GM21529 (cell line): ENCODE measurements at regions not wholly inside any gene's neighbourhood (a gene's known extent, or its start where the extent isn't known, plus 50 kb on each side); places are given as distances from the start of the nearest gene placed in this dataset.
"Not testable (repeated sequence)": the region's sequence is repeated elsewhere in the genome, so short reads cannot be mapped to it uniquely, and the experiment has no call there.

ENCODE experiments used
- ATAC-seq: cut with Tn5 transposase; IDR thresholded peaks from one replicate; pipeline ENCODE4 v1.9.1; 2021; ENCODE audit not compliant: unreplicated experiment

DNA sequence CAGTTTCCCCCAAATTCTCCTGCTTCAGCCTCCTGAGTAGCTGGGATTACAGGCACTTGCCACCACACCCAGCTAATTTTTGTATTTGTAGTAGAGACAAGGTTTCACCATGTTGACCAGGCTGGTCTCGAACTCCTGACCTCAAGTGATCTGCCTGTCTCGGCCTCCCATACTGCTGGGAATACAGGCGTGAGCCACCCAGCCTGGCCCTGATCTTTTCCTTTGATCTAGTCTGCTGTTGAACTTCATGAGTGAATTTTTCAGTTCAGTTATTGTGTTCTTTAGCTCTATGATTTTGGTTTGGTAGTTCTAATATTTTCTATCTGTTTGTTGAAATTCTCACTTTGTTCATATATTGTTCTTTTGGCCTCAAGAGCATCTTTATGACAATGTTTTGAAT is 83.4 kb upstream of the RAP2C start:
- ATAC-seq: not testable (repeated sequence)

GRCh38 chrX:132294776-132295495 is 75.7 kb upstream of the RAP2C start:
- no peak for ATAC-seq

DNA sequence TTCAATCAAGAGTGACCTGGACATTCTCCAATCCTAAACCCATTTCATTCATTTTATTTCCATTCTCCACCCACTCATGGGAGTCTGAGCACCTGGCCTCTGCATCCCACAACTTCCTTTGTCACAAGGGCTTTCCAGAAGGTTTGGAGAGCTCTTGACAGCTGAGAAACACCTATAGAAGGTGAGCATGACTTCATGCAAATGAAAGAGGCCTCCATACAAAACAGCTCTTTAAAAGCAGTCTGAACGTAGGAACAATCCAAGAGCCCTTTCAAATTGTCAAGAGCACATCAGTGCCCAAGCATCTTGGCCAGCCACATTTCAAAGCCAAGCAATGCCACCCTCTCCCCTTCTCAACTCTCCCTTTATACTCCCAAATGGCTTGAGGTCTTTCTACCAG is 74.9 kb upstream of the RAP2C start:
- ATAC-seq: no peak

DNA sequence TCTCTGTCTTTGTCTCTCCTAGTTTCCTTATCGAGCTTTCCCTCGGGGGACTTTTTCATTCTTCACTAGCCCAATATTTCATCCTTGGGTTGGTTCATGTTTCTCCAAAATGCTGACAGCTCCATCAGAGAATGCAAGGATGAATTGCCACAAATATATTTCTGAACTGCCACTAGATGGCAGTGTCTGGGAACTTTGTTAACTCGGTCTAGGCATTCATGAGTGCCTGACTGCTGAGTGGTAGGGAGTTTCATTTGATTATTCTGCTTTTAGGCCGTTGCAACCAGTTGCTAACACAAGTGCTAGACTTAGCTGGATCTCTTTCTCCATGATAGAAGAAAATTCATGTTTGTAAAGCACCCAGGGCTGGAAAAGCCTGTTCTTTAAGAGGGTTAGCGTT is 73.5 kb upstream of the RAP2C start:
- ATAC-seq: peak; percentile 79

DNA sequence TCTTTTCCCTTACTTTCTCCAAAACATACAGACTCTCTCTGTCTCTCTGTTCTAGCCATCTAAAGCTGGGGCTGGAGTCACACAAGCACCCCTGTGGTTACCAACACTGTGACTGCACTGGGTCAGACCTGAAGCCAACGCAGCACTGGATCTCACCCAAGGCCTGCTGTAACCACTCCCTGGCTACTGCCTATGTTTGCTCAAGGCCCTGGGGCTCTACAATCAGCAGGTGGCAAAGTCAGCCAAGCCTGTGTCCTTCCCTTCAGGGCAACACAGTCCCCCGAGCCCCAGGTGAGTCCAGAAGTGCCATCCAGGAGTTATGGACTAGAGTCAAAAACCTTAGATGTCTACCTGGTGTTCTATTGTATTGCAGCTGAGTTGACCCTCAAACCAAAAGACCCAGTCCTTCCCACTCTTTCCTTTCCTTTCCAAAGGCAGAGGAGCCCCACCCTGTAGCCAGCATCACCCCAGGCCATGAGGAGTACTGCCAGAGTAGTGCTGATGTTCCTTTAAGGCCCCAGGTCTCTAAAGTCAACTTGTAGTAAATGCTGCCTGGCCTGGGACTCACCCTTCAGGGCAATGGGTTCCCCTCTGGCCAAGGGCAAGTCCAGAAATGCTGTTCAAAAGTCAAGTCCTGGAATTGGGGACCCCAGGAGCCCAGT is 58.8 kb upstream of the RAP2C start:
- ATAC-seq: no peak

DNA sequence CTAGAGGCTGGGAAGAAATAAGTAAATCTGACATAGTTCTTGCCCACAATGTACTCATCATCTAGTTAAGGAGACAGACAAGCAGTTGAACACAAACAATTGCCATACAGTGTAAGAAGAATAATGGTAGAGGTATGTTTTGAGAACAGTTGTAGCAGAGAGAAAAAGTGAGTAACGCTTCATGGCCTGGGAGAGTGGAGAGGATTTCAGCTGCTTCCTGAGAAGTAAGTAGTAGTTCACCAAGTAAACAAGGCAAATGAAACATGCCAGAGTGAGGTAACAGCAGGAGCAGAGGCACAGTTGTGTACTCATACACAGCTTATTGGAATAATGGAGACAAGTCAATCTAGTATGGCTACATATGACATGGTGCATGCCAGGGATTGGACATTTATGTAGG is 53.6 kb upstream of the RAP2C start:
- no peak for ATAC-seq

DNA sequence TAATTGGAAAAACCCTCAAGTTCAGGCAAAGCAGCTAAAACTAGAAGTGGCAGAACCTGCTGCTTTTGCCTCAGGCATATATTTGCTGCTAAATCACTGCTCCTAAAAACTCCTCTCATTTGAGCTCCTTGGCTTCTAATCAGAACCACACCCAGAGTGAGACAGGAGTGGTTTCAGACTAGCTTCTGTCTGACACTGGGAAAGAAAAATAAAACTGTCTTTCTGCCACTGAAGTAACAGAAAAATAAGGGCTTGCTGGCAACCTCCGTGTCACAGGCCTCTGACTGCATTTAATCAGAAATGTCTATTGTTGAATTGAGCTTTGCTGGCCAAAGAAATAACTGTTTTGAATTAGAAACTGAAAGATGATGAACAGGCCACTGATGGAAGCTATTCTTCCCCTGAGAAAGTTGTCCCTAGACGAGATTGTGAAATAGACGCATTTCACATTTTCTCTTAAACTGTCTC is 52.1 kb upstream of the RAP2C start:
- ATAC-seq: no peak

- ATAC-seq: no peak
These were observed 51.5 kb upstream of the RAP2C start for GRCh38 chrX:132270699-132271098.

DNA sequence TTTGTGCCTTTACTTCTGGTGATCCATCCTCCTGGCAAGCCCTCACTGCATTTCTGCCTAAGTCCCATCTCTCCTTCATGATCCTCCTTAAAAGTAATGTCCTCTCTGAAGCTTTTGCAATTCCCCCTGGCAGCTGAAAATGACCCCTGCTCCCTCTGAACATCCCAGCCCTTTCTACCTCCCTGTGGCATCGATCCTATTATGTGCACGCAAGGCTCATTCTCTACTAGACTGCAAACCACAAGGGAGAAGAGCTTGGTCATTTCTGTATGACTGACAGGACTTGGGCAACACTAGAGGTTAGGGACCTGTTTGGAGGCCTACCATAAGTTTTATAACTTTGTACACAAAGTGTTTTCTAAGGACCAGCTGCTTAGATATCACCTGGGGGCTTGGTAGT is 50.8 kb upstream of the RAP2C start:
- ATAC-seq: no peak
